VCaP (cell line): ENCODE measurements at regions not wholly inside any gene's neighbourhood (a gene's known extent, or its start where the extent isn't known, plus 50 kb on each side); places are given as distances from the start of the nearest gene placed in this dataset.

Experiments
- H3K27ac ChIP-seq: fragments of 450-650 bp; 2 replicates; pipeline ENCODE4 v1.5.1; 2017
- TF ChIP-seq, protein P1 (sequence below): fragments of 450-650 bp; conservative IDR thresholded peaks from 2 replicates; pipeline ENCODE4 v1.5.1; 2017; ENCODE audit warnings: mild to moderate bottlenecking, moderate library complexity

- TF ChIP-seq, protein P1, sequence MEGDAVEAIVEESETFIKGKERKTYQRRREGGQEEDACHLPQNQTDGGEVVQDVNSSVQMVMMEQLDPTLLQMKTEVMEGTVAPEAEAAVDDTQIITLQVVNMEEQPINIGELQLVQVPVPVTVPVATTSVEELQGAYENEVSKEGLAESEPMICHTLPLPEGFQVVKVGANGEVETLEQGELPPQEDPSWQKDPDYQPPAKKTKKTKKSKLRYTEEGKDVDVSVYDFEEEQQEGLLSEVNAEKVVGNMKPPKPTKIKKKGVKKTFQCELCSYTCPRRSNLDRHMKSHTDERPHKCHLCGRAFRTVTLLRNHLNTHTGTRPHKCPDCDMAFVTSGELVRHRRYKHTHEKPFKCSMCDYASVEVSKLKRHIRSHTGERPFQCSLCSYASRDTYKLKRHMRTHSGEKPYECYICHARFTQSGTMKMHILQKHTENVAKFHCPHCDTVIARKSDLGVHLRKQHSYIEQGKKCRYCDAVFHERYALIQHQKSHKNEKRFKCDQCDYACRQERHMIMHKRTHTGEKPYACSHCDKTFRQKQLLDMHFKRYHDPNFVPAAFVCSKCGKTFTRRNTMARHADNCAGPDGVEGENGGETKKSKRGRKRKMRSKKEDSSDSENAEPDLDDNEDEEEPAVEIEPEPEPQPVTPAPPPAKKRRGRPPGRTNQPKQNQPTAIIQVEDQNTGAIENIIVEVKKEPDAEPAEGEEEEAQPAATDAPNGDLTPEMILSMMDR, result no peak
Measured at GRCh38 chr9:82081496-82081895, 92.9 kb downstream of the SPATA31D1 start.

GRCh38 chr9:82082563-82082962, 94.0 kb downstream of the SPATA31D1 start:
- H3K27ac ChIP-seq, result no peak overlapping the region
- TF ChIP-seq, protein P1, result no peak

More at GRCh38 chr9:82081496-82081895, 92.9 kb downstream of the SPATA31D1 start:
- H3K27ac ChIP-seq, result no peak overlapping the region

DNA sequence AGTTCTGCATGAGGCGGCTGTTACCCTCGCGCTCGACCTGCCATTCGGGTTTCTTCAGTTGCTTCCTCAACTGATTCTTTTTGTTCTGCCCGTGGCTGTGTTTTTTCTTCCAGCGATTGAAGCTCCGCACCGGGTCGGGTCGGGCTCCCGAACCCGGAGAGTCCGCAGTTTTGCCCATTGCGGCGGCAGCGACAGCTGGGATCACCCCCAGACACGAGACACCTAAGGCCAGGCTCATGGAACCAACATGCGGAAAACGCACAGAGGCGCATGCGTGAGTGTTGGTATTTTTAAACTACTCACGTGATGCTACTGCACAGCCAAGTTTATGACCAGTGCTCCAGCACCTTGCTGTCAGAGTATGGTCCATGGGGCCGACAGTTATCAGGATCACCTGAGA, 100.0 kb downstream of the SPATA31D1 start:
- no peak overlapping the region for H3K27ac ChIP-seq
- TF ChIP-seq, protein P1, result no peak

GRCh38 chr9:82090046-82090445, 101.5 kb downstream of the SPATA31D1 start:
- no peak overlapping the region for H3K27ac ChIP-seq
- TF ChIP-seq, protein P1, result no peak

- H3K27ac ChIP-seq, result no peak overlapping the region
Measured at GRCh38 chr9:82091100-82091499, 102.5 kb downstream of the SPATA31D1 start.

GRCh38 chr9:82091610-82092009, 103.0 kb downstream of the SPATA31D1 start:
- TF ChIP-seq, protein P1, result no peak
- no peak overlapping the region for H3K27ac ChIP-seq

More at GRCh38 chr9:82091100-82091499, 102.5 kb downstream of the SPATA31D1 start:
- TF ChIP-seq, protein P1, result no peak

- H3K27ac ChIP-seq, result no peak overlapping the region
- TF ChIP-seq, protein P1, result no peak
Measured at GRCh38 chr9:82101475-82101874, 112.9 kb downstream of the SPATA31D1 start.
